IPS-NIHi7 (cell line): ENCODE measurements at regions not wholly inside any gene's neighbourhood (a gene's known extent, or its start where the extent isn't known, plus 50 kb on each side); places are given as distances from the start of the nearest gene placed in this dataset.

Experiments
- DNase-seq: peaks from one replicate; pipeline ENCODE4 v3.0.0; 2012; ENCODE audit warnings: mixed read lengths; ENCODE audit errors: extremely low spot score

DNA sequence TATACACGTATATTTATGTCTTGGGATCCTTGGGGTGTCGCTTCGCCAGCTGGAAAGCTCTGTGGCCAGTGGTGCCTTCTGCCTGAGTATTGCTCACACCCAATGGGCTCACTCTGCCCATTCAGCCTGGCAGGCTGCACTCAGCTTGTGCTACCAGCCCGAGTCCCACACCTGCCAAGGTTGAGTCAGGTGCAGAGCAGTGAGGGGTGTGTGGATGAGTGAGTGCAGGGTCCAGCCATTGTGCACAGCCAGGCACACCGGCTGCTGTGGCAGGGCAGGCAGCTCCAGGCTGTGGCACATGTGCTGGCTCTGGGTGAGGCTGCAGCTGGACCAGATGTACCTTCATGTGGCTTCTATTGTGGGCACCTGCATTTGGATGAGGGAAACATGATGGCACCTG is 496.9 kb upstream of the LINC00305 start:
- no peak for DNase-seq

DNA sequence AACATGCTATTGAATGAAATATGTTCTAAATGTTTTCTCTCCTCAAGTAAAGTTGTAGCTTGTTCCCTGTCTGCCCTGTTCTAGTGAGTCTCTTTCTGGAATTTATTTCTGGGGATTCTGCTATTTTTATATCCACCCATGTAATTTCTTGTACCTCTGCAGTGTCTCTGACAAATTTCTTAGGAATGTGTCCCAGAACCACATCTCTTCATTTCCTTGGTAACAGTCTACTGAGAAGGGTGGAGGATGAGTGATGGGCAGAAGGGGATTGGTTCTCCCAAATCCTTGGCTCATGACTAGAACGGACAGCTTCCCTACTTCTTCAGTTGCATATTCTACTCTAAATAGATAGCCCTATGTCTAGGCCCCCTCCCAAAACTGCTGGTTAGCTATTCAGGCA is 490.6 kb upstream of the LINC00305 start:
- DNase-seq, result no peak

DNA sequence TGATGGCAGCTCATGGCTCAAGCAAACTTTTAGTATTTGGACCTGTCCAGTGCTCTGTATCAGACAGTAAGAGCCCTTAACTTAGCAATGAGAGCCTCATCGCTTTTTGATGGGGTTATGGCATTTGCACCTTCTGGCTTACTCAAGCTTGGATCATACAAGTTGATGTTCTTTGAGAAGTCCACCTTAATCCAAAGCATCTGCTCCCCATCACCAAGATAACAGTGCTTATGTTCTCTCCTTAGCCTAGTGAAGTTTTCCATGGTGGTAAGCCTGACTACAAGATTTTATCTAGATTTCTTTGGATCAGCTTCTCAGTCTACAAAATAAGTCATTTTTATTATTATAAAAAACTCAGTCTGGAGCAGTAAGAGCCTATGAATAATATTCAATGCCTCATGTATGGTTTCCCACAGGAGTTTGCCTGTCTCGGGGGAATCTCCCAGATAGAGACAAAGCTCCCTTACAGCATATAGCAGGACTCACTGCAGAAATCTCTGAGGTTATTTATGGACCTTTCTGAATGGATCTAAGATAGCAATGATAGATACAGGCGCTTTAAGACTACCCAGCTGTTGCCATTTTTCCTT is 472.2 kb upstream of the LINC00305 start:
- no peak for DNase-seq

DNA sequence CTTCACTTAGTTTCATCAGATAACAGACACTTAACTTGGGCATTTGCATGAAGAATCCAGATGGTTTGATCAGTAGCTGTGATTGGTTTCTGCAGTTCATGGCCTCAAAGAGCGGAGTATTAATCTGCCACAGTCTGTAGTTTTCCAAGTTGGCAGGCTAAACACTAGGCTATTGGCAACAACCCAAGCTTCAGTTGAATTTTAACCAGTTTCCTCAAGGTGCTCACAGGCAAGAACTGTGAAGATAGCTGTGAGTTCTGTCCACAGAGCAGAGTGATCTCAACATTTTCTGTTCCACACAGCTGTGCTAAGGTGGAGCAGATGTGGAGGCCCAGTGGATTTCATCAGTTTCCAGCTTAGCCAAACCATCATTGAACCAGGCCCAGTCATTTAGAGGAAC is 469.5 kb upstream of the LINC00305 start:
- no peak for DNase-seq

DNA sequence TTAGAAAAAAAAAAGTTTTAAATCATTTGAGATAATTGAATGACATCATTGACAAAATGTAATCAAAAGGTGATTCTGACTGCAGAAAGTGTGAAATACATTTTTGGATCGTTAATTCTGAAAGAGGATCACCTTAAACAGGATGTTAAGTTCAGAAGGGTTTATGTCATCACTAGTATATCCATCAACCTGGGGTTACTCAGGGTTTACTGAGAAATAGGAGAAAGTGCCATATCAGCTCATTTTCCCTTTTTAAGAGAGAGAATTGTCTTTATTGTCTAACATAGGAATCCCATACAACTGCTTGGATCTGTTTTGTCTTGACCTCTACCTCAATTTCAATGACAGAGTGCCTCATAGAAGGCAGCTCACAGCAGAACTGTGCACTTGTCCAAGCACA is 466.1 kb upstream of the LINC00305 start:
- no peak for DNase-seq

DNA sequence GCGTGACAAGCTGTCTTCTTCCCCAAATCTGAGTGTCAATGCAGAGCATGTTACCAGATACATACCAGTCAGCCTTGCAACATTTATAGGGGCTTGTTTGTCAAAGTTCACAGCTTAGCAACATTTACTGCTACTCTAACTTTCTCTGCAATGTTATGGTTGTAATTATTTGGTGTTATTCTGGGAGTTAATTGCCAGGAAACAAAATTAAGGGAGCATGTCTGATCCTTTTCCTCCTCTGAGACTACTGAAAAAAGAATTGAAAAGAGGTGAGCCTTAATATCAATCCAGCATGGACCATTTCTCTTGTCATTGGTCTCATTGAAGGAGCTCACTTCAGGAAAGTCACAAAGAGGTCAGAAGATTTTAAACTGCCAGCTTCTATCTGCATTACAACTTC is 465.6 kb upstream of the LINC00305 start:
- no peak for DNase-seq

DNA sequence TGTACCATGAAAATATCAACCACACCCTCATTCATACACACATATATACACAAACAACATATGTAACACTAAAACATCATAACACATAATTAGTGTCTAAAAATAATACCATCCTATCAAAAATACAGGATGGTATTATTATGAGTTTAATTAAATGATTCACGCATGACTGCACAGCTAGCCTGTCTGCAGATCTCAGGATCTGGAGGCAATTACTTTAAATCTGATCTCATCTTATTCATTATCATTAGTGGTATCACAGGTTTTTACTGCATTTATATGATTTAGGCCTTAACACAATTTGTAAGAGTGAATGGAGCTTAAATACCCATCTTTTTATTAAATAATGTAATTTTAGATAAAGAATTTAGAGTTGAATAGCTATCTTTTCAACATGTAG is 443.4 kb upstream of the LINC00305 start:
- DNase-seq, result no peak

DNA sequence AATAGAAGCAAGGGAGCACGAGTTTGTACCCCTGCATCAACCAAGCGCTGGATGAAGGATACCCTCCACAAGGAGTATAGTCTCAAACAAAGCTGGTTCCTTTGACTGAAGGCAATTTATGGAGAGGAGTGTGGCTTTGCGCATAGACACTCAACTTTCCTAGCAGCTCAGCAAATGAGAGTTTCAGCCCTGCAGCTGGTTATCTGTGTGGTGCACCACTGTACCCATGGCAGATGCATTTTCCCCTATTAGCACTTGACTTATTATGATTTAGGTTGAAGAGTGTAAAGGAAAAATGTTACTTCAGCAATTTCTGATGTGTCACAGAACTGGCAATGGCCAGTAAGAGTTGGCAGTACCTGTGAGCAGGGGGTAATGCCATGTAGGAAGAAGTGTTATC is 440.1 kb upstream of the LINC00305 start:
- no peak for DNase-seq

DNA sequence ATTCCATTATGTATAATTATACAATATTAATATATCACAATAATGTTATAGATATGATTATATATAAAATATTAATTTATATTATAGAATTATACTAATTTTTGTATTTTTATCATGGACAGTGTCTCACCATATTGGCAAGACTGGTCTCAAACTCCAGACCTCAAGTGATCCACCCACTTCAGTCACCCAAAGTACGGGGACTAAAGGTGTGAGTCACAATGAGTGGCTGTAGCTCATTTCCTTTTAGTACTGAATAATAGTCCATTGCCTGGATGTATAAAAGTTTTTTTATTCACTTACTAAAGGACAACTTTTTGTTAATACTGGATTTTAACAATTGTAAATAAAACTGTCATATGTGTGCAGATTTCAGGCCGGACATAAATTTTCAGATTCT is 417.6 kb upstream of the LINC00305 start:
- DNase-seq, result no peak

DNA sequence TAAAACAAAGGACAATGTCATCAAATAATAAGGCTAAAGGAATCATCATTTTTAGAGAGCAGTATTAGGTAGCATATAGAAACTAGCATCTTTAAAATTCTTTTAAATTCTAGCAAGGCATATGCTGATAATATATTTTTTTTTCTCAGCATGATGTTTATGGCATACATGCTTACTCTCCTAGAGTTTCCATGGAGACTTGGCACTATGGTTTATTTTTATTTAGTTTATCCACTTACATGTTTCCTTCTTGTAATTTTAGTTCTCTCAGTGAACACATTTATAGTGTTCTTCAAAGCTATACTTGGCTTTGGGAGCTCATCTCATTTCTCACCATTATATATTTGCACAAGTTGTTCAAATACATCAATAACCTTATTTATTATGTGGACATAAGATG is 413.8 kb upstream of the LINC00305 start:
- DNase-seq, result no peak

DNA sequence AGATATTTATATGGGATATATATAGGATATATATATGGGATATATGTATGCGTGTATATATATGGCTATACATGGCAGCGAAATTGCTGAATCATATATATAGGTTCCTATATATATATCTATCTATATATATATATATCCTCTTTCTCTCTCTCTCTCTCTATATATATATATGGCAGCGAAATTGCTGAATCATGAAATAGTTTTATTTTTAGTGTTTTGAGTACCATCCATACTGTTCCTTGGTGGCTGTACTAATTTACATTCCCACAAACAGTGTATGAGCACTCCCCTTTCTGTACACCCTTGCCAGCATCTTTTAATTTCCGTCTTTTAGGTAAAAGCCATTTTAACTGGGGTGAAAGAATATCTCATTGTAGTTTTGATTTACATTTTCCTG is 397.6 kb upstream of the LINC00305 start:
- DNase-seq, result no peak

DNA sequence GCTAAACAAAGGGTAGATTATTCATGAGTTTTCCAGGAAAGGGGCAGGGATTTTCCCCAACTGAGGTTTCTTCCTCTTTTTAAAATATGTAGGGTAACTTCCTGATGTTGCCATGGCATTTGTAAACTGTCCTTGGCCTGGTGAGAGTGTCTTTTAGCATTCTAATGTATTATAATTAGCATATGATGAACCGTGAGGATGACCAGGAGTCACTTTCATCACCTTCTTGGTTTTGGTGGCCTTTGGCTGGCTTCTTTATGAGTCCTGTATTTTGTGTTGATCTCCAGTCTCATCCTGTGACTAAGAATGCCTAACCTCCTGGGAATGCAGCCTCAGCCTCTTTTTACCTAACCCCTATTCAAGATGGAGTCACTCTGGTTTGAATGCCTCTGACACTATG is 391.0 kb upstream of the LINC00305 start:
- no peak for DNase-seq

DNA sequence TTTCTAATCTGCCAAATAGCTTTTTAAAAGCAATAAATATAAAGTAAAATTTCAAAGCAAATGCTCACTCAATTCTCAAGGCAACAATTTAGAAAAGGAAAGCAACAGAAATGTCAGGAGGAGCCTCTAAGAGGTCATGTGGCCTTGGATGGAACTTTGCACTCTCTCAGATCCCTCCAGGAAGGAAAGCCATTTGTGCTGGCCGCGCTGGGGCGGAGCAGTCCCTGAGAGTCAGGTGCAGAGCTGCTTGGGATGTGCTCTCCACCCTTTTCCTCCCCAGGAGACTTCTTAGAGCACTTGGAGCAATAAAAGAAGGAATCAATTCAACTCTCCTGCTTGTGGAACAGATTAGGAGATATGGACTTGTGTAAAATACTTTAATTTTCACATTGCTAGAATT is 379.8 kb upstream of the LINC00305 start:
- DNase-seq, result no peak

DNA sequence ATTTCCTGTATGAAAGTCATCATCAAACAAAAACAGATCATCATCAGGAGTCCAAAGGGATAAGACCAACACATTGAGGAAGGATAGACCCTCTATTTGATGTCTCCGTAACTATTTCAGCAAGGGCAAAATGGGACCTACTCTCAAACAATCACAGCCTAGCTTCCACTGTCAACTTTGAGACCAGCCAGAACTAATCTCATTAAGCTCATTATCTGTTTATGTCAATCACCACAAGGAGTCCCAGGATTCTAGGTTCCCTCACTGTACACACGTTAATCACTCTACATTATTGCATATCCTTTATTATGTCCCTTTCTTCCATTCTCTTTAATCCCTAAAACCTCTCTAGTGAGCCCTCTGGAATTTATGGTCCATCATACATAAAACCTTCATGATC is 370.3 kb upstream of the LINC00305 start:
- DNase-seq, result no peak

DNA sequence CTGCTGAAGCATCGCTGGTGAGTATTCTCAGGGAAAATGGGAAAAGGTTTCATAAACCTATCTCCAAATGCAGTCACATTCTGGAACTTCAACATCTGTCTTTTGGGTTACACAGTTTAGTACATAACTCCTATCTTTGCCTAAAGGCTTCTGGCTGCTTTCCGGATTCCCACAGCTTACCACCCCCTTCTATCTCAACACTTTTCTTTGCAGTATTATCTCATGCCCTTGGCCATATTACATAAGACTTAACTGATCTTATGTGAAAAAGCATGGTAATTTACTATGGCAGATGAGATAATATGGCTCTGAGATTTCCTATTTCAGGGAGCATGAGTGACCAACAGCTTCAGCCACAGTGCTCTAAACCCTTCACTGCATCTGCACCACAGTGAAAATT is 369.3 kb upstream of the LINC00305 start:
- DNase-seq, result no peak

DNA sequence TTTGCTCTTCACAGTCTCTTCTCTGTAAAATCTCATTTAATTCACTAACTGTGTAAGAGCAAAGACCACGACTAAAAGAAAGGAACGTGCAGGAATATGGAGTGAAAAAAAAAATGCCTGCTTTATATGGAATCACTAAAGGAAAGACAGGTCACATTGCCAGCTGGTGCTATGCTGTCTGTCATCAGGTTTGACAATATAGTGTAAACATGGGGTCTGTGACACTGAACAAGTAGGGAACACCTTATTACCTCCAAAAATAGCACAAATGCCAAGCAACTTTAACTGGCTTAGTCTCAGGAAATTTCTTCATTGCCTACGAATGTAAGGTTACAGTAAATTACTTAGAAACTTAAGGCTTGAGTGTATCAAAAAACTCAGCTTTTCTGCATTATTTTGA is 364.5 kb upstream of the LINC00305 start:
- DNase-seq, result no peak

DNA sequence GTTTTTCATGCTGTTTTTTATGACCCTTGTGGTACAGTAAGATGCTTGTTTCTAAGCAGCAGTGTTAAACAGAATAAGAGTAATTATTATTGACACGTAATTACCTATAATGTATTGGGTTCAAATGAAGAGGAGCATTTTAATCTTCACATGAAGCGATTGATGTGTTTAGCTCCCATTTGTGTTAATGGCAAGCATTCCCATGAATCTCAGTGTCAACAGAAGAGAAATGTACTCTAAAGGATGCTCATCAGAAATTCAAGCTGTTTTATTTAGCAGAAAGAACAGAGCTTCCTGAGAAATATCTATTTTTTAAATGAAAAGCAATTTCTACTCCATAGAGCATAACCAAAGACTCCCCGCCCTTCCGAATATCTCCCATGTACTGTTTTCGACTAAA is 341.3 kb upstream of the LINC00305 start:
- no peak for DNase-seq

DNA sequence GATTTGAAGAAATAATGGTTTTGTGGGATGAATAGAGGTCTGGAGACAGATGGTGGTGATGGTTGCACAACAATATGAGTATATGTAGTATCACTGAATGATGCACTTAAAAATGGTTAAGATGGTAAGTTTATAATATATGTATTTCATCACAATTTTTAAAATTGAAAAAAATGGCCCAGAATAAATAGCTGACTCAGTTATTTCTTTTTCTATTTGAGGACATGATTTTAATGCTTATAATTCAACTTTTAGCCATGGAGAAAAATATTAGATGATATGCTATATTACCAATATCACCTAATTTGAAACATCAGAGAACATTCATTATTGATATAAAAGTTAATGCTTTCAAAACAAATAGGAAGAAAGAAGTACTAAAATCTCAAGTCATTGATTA is 339.8 kb upstream of the LINC00305 start:
- DNase-seq, result no peak

DNA sequence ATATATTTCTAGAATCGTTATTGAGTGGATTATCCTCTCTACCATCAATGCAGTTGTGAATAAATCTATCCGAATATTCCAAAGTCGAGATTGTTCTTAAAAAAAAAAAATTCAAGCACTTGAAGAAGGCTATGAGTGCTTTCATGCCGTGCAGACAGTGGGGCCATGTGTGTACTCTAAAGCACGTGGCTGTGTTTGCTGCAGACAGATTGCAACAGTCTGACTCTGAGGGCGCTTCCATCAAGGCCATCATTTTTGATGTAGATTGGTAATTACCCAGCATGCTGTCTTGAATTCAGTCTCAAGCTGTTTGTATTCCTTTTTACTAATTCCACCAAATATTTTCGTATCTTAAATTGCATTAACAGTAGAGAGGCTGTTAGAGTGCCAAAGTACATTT is 325.9 kb upstream of the LINC00305 start:
- no peak for DNase-seq

DNA sequence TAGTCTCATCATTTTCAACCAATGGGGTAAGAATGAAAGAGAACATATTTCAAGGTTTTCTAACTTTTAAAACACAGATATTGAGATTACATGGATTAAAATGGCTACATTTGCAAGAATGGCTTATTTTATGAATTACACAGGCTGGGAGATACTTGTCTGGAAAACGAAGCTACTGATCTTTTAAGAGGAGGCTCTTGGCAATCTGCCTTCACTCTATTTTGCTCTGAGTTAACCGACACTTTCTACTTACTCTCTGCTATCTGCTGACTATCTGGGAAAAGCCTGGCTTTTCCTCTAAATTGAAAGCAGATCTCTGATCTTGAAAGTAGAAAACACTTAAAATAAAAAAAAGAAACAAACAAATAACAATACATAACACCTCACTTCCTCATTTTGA is 325.4 kb upstream of the LINC00305 start:
- DNase-seq, result no peak

DNA sequence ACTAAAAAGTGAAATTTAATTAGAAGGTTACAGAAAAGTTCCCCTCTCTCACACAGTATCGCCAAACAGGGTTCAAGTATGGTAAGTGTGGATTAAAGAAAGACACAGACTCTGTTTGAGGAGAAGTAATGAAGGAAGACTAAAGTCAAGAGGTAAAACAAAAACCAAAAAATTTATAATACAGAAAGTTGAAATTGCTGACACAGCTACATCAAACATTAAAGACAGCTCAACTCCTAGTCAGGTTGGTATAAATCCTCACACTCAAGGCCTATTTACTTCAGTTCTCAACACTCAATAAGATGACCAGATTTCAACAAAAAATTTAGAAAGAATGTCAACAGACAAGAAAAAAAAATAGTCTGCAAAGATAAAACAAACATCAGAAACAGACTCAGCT is 300.5 kb upstream of the LINC00305 start:
- DNase-seq, result no peak

DNA sequence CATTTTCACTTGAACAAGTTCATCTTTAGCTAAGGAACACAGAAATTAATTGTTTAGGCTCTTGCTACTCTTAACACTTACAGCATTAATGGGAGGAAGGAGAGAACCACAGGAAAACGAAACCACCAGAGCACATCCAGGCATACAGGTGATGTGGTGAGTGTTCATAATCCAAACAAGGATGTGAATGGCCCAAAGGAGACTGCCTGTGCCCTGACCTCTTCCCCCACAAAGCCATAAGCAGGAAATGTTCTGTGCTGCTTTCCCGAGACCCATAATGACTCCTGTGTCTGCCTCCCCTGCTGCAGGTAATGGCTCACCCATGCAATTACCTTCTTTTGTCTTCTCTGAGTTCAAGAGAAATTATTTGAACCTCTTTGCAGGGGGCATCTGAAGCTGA is 295.9 kb upstream of the LINC00305 start:
- no peak for DNase-seq

DNA sequence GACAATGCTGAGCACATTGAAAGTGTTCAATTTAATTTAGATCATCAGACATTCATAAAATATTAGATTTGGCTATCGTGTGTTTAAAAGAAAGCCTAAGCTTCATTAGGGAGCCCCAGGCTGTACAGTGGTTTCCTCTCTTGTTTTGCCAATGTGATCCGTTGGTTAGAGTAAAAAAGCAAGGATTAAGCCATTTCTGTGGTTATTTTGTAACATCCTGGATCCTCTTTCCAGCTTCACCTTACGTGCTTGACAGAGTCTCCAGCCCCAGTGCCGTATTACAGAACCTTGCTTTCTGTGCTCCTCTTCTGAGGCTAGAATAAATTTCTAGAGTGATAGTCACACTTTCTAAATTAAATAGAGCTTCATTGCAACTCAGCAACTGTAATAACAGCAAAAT is 289.3 kb upstream of the LINC00305 start:
- no peak for DNase-seq

DNA sequence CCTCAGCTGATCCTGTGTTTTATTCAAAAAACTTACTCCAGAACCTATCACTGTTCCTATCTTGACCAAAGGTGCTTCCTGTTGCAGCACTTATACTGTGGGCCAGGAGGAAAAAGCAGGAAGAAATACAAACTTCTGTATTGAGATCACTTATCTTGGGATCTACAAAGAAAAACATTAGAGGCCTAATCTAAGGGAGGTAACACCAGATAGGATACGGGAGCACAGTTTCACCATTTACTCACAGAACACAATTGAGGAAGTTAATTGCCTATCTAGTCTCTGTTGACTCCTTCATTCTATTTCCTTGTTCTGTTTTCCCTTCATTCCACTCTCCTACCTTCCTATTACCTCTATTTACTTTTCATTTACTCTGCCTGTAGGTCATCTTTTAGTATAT is 287.2 kb upstream of the LINC00305 start:
- DNase-seq, result no peak

DNA sequence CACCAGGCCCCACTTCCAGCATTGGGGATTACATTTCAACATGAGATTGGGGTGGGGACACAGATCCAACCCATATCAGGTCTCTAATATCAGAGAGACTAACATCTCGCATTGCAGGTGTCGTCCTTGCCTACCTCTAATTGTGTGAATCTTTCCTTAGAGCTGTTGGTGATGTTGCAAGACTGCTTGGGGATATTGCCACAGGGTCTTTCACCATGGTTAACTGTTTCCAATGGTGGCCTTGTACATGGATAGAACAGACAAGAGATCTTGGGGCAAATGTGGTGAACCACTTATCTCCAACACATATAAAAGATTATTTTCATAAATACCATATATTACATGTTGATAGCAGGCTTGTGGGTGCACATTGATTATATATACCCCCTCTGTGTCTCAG is 270.3 kb upstream of the LINC00305 start:
- no peak for DNase-seq
